Body of pancreas (tissue), 4 donors: ENCODE measurements at regions not wholly inside any gene's neighbourhood (a gene's known extent, or its start where the extent isn't known, plus 50 kb on each side); places are given as distances from the start of the nearest gene placed in this dataset.

Experiments
- POLR2A ChIP-seq, 3 donors: fragments of 450-650 bp; IDR thresholded peaks; one replicate each; pipeline ENCODE4 v1.6.1; 2016; ENCODE audit warnings: antibody characterized with exemption in 3 of 3, mild to moderate bottlenecking in 2 of 3
- TF ChIP-seq, protein P1 (sequence below), 7 experiments: fragments of 450-650 bp in 4 of 7; fragments of 200-600 bp in 3 of 7; sonication (generic) in 3 of 7; IDR thresholded peaks; one replicate each; pipeline ENCODE4 v1.5.1; 2016 to 2019; ENCODE audit warnings: antibody characterized with exemption in 7 of 7

DNA sequence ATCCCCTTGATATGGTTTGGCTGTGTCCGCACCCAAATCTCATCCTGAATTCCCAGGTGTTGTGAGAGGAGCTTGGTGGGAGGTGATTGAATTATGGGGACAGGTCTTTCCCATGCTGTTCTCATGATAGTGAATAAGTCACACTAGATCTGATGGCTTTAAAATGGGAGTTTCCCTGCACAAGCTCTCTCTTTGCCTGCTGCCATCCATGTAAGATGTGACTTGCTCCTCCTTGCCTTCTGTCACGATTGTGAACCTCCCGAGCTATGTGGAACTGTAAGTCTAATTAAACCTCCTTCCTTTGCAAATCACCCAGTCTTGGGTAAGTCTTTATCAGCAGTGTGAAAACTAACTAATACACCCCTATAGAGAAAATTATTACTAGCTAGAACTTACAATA lies 959.5 kb upstream of the ADGRL2 start:
- TF ChIP-seq, protein P1, sequence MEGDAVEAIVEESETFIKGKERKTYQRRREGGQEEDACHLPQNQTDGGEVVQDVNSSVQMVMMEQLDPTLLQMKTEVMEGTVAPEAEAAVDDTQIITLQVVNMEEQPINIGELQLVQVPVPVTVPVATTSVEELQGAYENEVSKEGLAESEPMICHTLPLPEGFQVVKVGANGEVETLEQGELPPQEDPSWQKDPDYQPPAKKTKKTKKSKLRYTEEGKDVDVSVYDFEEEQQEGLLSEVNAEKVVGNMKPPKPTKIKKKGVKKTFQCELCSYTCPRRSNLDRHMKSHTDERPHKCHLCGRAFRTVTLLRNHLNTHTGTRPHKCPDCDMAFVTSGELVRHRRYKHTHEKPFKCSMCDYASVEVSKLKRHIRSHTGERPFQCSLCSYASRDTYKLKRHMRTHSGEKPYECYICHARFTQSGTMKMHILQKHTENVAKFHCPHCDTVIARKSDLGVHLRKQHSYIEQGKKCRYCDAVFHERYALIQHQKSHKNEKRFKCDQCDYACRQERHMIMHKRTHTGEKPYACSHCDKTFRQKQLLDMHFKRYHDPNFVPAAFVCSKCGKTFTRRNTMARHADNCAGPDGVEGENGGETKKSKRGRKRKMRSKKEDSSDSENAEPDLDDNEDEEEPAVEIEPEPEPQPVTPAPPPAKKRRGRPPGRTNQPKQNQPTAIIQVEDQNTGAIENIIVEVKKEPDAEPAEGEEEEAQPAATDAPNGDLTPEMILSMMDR (IDR thresholded peaks at IDR 0.05): no peak
- no peak for TF ChIP-seq POLR2A (IDR thresholded peaks at IDR 0.05)
